HG03571 (cell line): ENCODE measurements at regions not wholly inside any gene's neighbourhood (a gene's known extent, or its start where the extent isn't known, plus 50 kb on each side); places are given as distances from the start of the nearest gene placed in this dataset.

Experiments
- ATAC-seq: cut with Tn5 transposase; IDR thresholded peaks from one replicate; pipeline ENCODE4 v1.9.1; 2021; ENCODE audit not compliant: unreplicated experiment

GRCh38 chr13:109379930-109380329 is 406.5 kb downstream of the IRS2 start:
- ATAC-seq: no peak

- no peak for ATAC-seq
Observed at GRCh38 chr13:109376936-109377335, 409.4 kb downstream of the IRS2 start.

- no peak for ATAC-seq
Observed at GRCh38 chr13:109374609-109375200, 411.7 kb downstream of the IRS2 start.

GRCh38 chr13:109372666-109373065 is 413.7 kb downstream of the IRS2 start:
- no peak for ATAC-seq

- no peak for ATAC-seq
Observed at GRCh38 chr13:109371066-109371465, 415.3 kb downstream of the IRS2 start.

GRCh38 chr13:109370496-109370895 is 415.9 kb downstream of the IRS2 start:
- no peak for ATAC-seq

GRCh38 chr13:109369353-109370052 is 416.9 kb downstream of the IRS2 start:
- ATAC-seq: no peak

- ATAC-seq: no peak
Observed at GRCh38 chr13:109368230-109368629, 418.2 kb downstream of the IRS2 start.

GRCh38 chr13:109366525-109366924 is 419.9 kb downstream of the IRS2 start:
- no peak for ATAC-seq

GRCh38 chr13:109363431-109363830 is 423.0 kb downstream of the IRS2 start:
- ATAC-seq: no peak

GRCh38 chr13:109362616-109363015 is 423.8 kb downstream of the IRS2 start:
- no peak for ATAC-seq

- no peak for ATAC-seq
Observed at GRCh38 chr13:109361562-109362289, 424.7 kb downstream of the IRS2 start.

- ATAC-seq: no peak
Observed at GRCh38 chr13:109357751-109358471, 428.5 kb downstream of the IRS2 start.

- no peak for ATAC-seq
Observed at GRCh38 chr13:109355875-109356434, 430.4 kb downstream of the IRS2 start.

- no peak for ATAC-seq
Observed at GRCh38 chr13:109355166-109355565, 431.2 kb downstream of the IRS2 start.

- no peak for ATAC-seq
Observed at GRCh38 chr13:109351236-109351635, 435.1 kb downstream of the IRS2 start.

GRCh38 chr13:109348519-109349258 is 437.7 kb downstream of the IRS2 start:
- ATAC-seq: no peak

GRCh38 chr13:109346060-109346459 is 440.3 kb downstream of the IRS2 start:
- ATAC-seq: no peak

GRCh38 chr13:109345433-109345941 is 440.9 kb downstream of the IRS2 start:
- ATAC-seq: no peak

GRCh38 chr13:109344552-109345157 is 441.7 kb downstream of the IRS2 start:
- ATAC-seq: no peak
